DOHH2 (cell line): ENCODE measurements at regions not wholly inside any gene's neighbourhood (a gene's known extent, or its start where the extent isn't known, plus 50 kb on each side); places are given as distances from the start of the nearest gene placed in this dataset.

Source experiments
- H3F3A ChIP-seq: fragments of 200-600 bp; sonication (generic), shearing (Covaris generic); 2 replicates; pipeline ENCODE4 v1.6.0; 2016; ENCODE audit warnings: antibody characterized with exemption, mild to moderate bottlenecking; ENCODE audit not compliant: control insufficient read depth, insufficient read depth
- H3K27ac ChIP-seq: fragments of 200-600 bp; sonication (generic); 2 replicates; pipeline ENCODE4 v1.5.1; 2014; ENCODE audit warnings: low read depth, mild to moderate bottlenecking, low read length, moderate library complexity
- H3K27me3 ChIP-seq: fragments of 200-600 bp; sonication (generic); 2 replicates; pipeline ENCODE4 v1.6.1; 2014; ENCODE audit warnings: mild to moderate bottlenecking, low read length, mixed read lengths; ENCODE audit not compliant: control insufficient read depth
- H3K36me3 ChIP-seq: fragments of 200-600 bp; sonication (generic); 2 replicates; pipeline ENCODE4 v1.6.1; 2014; ENCODE audit warnings: mild to moderate bottlenecking, low read length, moderate library complexity, mixed read lengths; ENCODE audit not compliant: control insufficient read depth
- H3K4me1 ChIP-seq: fragments of 200-600 bp; sonication (generic); 2 replicates; pipeline ENCODE4 v1.6.1; 2014; ENCODE audit warnings: mild to moderate bottlenecking, low read length, mixed read lengths; ENCODE audit not compliant: control insufficient read depth
- H3K4me2 ChIP-seq: fragments of 200-600 bp; sonication (generic); 2 replicates; pipeline ENCODE4 v1.6.0; 2014; ENCODE audit warnings: mild to moderate bottlenecking, low read length, moderate library complexity
- H3K4me3 ChIP-seq: fragments of 200-600 bp; sonication (generic); 2 replicates; pipeline ENCODE4 v1.5.1; 2014; ENCODE audit warnings: mild to moderate bottlenecking, low read length, mixed read lengths
- H3K79me2 ChIP-seq: fragments of 200-600 bp; sonication (generic); 2 replicates; pipeline ENCODE4 v1.6.1; 2014; ENCODE audit warnings: mild to moderate bottlenecking, low read length, mixed read lengths; ENCODE audit not compliant: control insufficient read depth
- H3K9me2 ChIP-seq: fragments of 200-600 bp; sonication (generic); replicated peaks from 2 replicates; pipeline ENCODE4 v1.6.1; 2014; ENCODE audit warnings: mild to moderate bottlenecking, low read length, mixed read lengths; ENCODE audit not compliant: control insufficient read depth
- H3K9me3 ChIP-seq: fragments of 200-600 bp; sonication (generic); 2 replicates; pipeline ENCODE4 v1.6.1; 2014; ENCODE audit warnings: antibody characterized with exemption, low read length, mixed read lengths; ENCODE audit not compliant: control insufficient read depth, insufficient read depth
- H4K20me1 ChIP-seq: fragments of 200-600 bp; sonication (generic); 2 replicates; pipeline ENCODE4 v1.6.0; 2014; ENCODE audit warnings: low read depth, mild to moderate bottlenecking, antibody characterized with exemption, low read length, moderate library complexity; ENCODE audit not compliant: control insufficient read depth, insufficient read depth
- EZH2phosphoT487 ChIP-seq: fragments of 200-600 bp; sonication (generic); IDR thresholded peaks from 2 replicates; pipeline ENCODE4 v1.6.1; 2017; ENCODE audit warnings: borderline replicate concordance, mild to moderate bottlenecking, antibody characterized with exemption, low read length, moderate library complexity, mixed read lengths
- TF ChIP-seq, protein P1 (sequence below): fragments of 200-600 bp; sonication (generic); IDR thresholded peaks from one replicate; pipeline ENCODE4 v1.5.1; 2014; ENCODE audit warnings: antibody characterized with exemption, mild to moderate bottlenecking, low read depth, low read length; ENCODE audit not compliant: poor library complexity, severe bottlenecking

DNA sequence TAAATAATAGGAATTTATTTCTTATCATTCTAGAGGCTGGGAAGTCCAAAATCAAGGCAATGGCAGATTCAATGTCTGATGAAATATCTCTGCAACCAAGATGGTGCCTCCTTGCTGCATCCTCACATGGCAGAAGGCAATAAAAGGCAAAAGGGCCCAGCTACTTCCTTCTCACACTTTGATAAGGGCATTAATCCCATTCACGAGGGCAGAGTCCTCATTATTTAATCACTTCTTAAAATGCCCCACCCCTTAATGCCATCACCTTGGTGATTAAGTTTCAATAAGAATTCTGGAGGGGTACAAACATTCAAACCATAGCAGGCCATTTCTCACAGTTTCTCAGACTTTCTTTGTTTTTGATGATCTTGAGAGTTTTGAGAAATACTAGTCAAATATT, 145.8 kb upstream of the TSHZ2 start:
- H3K4me1 ChIP-seq = no peaks in the 10 kb centered on the region
- no peak overlapping the region for H3K27ac ChIP-seq
- no peak overlapping the region for H3K4me2 ChIP-seq
- no peaks in the 10 kb centered on the region for H3K9me3 ChIP-seq
- no peaks in the 10 kb centered on the region for H3K79me2 ChIP-seq
- no peaks in the 10 kb centered on the region for H3K36me3 ChIP-seq
- no peak overlapping the region for H3K4me3 ChIP-seq
- no peaks in the 10 kb centered on the region for H3K27me3 ChIP-seq
- no peaks in the 10 kb centered on the region for H3K9me2 ChIP-seq
- no peaks in the 10 kb centered on the region for H3F3A ChIP-seq
- no peaks in the 10 kb centered on the region for H4K20me1 ChIP-seq
- TF ChIP-seq, protein P1, sequence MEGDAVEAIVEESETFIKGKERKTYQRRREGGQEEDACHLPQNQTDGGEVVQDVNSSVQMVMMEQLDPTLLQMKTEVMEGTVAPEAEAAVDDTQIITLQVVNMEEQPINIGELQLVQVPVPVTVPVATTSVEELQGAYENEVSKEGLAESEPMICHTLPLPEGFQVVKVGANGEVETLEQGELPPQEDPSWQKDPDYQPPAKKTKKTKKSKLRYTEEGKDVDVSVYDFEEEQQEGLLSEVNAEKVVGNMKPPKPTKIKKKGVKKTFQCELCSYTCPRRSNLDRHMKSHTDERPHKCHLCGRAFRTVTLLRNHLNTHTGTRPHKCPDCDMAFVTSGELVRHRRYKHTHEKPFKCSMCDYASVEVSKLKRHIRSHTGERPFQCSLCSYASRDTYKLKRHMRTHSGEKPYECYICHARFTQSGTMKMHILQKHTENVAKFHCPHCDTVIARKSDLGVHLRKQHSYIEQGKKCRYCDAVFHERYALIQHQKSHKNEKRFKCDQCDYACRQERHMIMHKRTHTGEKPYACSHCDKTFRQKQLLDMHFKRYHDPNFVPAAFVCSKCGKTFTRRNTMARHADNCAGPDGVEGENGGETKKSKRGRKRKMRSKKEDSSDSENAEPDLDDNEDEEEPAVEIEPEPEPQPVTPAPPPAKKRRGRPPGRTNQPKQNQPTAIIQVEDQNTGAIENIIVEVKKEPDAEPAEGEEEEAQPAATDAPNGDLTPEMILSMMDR = no peak
- TF ChIP-seq EZH2phosphoT487 = no peak

DNA sequence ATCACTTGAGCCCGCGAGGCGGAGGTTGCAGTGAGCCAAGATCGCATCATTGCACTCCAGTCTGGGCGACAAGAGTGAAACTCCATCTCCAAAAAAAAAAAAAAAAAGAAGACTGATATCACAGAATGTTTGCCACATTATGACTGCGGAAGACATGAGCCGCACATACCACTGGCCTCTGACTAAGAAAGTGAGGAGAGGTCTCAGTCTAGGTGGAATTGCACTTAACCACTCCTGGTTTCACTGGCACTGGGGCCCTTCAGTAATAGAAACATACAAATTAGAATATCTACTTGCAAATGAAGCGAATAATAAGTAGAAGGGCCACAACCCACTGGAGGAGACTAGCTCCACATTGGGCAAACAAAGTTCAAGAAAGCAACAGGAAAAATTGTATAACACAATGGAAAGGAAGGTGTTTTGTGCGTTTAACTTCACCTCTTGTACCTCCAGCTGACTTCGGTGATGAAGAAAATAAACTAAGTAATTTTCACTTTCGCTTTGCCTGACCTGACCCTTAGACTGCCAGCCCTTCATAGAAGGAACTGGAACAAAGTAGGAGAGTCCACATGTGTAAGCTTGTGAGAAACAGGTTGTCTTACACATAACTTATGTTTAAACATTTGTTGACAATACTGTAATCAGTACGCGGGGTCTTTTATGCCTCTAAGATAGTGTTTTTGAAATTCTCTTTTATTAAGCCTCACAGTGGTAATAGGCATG, 147.5 kb upstream of the TSHZ2 start:
- Histone ChIP-seq H3K36me3 (no peaks in the 10 kb centered on the region), H3K4me3 (no peak overlapping the region), H3K27me3 (no peaks in the 10 kb centered on the region), H3K4me1 (no peaks in the 10 kb centered on the region), H3K79me2 (no peaks in the 10 kb centered on the region), H3K9me2 (no peaks in the 10 kb centered on the region), H3K27ac (no peak overlapping the region), H3K9me3 (no peaks in the 10 kb centered on the region), H3K4me2 (no peak overlapping the region), H3F3A (no peaks in the 10 kb centered on the region), H4K20me1 (no peaks in the 10 kb centered on the region)
- TF ChIP-seq EZH2phosphoT487 = no peak
- TF ChIP-seq, protein P1 = no peak

GRCh38 chr20:52823303-52823702, 148.9 kb upstream of the TSHZ2 start:
- Histone ChIP-seq H3K36me3 (no peaks in the 10 kb centered on the region), H3K9me2 (no peaks in the 10 kb centered on the region), H3K27ac (no peak overlapping the region), H3K79me2 (no peaks in the 10 kb centered on the region), H3K9me3 (no peaks in the 10 kb centered on the region), H3K4me2 (no peak overlapping the region), H3K4me1 (no peaks in the 10 kb centered on the region), H3K4me3 (no peak overlapping the region), H3F3A (no peaks in the 10 kb centered on the region), H3K27me3 (no peaks in the 10 kb centered on the region), H4K20me1 (no peaks in the 10 kb centered on the region)
- TF ChIP-seq, protein P1 = no peak
- no peak for TF ChIP-seq EZH2phosphoT487
